Tibial nerve (tissue), 4 donors: ENCODE measurements at regions not wholly inside any gene's neighbourhood (a gene's known extent, or its start where the extent isn't known, plus 50 kb on each side); places are given as distances from the start of the nearest gene placed in this dataset.

Source experiments
- DNase-seq, 2 donors: peaks; one replicate each; pipeline ENCODE4 v3.0.0-alpha.2; 2019; ENCODE audit warnings: low spot score in 2 of 2
- H3K27ac ChIP-seq, 4 donors: fragments of 200-600 bp; sonication (generic) in 3 of 4; one replicate each; pipeline ENCODE4 v1.5.1; 2017 to 2019; ENCODE audit warnings: mild to moderate bottlenecking in 1 of 4
- H3K27me3 ChIP-seq, 2 donors: fragments of 200-600 bp; sonication (generic) in 1 of 2; one replicate each; pipeline versions ENCODE4 v1.5.1 to v1.6.0; 2017 to 2019
- H3K36me3 ChIP-seq, 3 donors: fragments of 200-600 bp; sonication (generic); one replicate each; pipeline ENCODE4 v1.5.1; 2018 to 2019
- H3K4me1 ChIP-seq, 4 donors: fragments of 200-600 bp; sonication (generic) in 3 of 4; one replicate each; pipeline ENCODE4 v1.5.1; 2017 to 2019
- H3K4me3 ChIP-seq, 4 donors: fragments of 200-600 bp; sonication (generic) in 3 of 4; one replicate each; pipeline ENCODE4 v1.5.1; 2017 to 2019; ENCODE audit warnings: mild to moderate bottlenecking in 1 of 4, moderate library complexity in 1 of 4
- H3K9me3 ChIP-seq, 4 donors: fragments of 200-600 bp; sonication (generic) in 3 of 4; one replicate each; pipeline ENCODE4 v1.5.1; 2017 to 2019
- EP300 ChIP-seq, 2 donors: sonication (generic); formaldehyde crosslinking; IDR thresholded peaks; one replicate each; pipeline ENCODE4 v1.6.1; 2017; ENCODE audit warnings: antibody characterized with exemption in 2 of 2, mild to moderate bottlenecking in 1 of 2
- POLR2A ChIP-seq, 2 donors: fragments of 450-650 bp; IDR thresholded peaks; one replicate each; pipeline ENCODE4 v1.6.1; 2017; ENCODE audit warnings: antibody characterized with exemption in 2 of 2, mild to moderate bottlenecking in 2 of 2, moderate library complexity in 2 of 2
- WGBS, 2 donors: methylation state at CpG; one replicate each; pipeline ENCODE4 v1.1.5; 2018; 5-methylcytosine and 5-hydroxymethylcytosine counted together
- TF ChIP-seq, protein P1 (sequence below), 5 experiments: fragments of 200-600 bp in 3 of 5; fragments of 450-650 bp in 2 of 5; sonication (generic) in 3 of 5; IDR thresholded peaks; one replicate each; pipeline ENCODE4 v1.5.1; 2016 to 2019; ENCODE audit warnings: antibody characterized with exemption in 5 of 5, mild to moderate bottlenecking in 3 of 5, moderate library complexity in 2 of 5

DNA sequence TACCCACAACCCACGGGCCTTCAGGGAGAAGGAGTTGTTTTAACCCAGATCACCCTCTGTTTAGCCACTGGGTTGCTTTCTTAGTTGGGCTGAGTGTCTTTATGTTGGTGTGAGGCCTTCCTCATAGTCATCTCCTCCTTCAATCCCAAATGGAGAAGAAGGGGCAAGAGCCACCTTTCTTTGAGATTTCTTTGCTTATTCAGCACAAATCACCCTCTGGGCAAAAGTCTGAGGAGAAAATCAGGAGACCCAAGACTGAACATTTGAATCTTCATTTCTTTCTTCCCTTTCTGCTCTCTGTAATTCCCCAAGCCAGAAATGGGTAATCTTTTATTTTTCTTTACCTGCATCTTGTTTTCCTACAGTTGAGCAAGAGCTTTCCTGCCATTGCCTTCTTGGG lies 329.0 kb downstream of the TLE4 start:
- H3K27ac ChIP-seq: no peak overlapping the region
- no peaks in the 10 kb centered on the region for H3K36me3 ChIP-seq
- H3K4me1 ChIP-seq: no peaks in the 10 kb centered on the region
- TF ChIP-seq, protein P1, sequence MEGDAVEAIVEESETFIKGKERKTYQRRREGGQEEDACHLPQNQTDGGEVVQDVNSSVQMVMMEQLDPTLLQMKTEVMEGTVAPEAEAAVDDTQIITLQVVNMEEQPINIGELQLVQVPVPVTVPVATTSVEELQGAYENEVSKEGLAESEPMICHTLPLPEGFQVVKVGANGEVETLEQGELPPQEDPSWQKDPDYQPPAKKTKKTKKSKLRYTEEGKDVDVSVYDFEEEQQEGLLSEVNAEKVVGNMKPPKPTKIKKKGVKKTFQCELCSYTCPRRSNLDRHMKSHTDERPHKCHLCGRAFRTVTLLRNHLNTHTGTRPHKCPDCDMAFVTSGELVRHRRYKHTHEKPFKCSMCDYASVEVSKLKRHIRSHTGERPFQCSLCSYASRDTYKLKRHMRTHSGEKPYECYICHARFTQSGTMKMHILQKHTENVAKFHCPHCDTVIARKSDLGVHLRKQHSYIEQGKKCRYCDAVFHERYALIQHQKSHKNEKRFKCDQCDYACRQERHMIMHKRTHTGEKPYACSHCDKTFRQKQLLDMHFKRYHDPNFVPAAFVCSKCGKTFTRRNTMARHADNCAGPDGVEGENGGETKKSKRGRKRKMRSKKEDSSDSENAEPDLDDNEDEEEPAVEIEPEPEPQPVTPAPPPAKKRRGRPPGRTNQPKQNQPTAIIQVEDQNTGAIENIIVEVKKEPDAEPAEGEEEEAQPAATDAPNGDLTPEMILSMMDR (IDR thresholded peaks at IDR 0.05): no peak
- TF ChIP-seq EP300 (IDR thresholded peaks at IDR 0.05) (no peak), POLR2A (IDR thresholded peaks at IDR 0.05) (no peak)
- 78 to 84% methylated on average over 1 of the region's 1 CpG for WGBS, 2 donors
- H3K4me3 ChIP-seq: no peak overlapping the region
- no peaks in the 10 kb centered on the region for H3K9me3 ChIP-seq
- no peak for DNase-seq
- H3K27me3 ChIP-seq: no peaks in the 10 kb centered on the region

DNA sequence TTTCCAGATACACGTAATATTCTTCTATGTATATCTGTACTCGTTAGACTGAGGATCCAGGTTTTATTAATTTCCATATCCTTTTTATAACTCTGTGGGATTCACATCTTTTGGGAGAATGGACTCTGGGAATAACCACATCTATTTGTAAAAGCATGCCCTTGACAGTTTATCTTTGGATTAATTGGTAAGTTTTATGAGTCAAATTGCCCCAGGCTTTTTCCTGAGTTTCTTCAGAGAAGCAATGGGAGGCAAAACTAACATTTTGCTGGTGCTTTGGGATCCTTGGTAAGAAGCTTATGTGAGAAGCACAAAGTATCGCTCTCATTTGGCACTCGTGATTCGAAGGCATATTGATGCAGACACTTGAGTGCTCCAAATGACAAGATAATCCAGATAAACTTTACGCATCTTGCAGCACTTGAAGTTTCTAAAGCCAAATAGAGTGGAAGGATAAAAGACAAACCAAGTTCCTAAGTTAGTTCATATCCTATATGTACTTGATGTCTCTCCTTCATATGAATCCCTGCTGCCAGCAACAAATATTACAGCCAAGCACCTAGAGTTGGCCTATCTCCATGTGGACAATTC lies 324.7 kb downstream of the TLE4 start:
- no peaks in the 10 kb centered on the region for H3K27me3 ChIP-seq
- TF ChIP-seq EP300 (IDR thresholded peaks at IDR 0.05): no peak
- TF ChIP-seq, protein P1 (IDR thresholded peaks at IDR 0.05): no peak
- TF ChIP-seq POLR2A (IDR thresholded peaks at IDR 0.05): no peak
- no peak overlapping the region for H3K27ac ChIP-seq
- H3K4me3 ChIP-seq: no peak overlapping the region
- DNase-seq: no peak
- H3K9me3 ChIP-seq: no peaks in the 10 kb centered on the region
- H3K4me1 ChIP-seq: no peaks in the 10 kb centered on the region
- no peaks in the 10 kb centered on the region for H3K36me3 ChIP-seq
- 69 to 75% methylated on average over 6 of the region's 6 CpGs for WGBS, 2 donors

DNA sequence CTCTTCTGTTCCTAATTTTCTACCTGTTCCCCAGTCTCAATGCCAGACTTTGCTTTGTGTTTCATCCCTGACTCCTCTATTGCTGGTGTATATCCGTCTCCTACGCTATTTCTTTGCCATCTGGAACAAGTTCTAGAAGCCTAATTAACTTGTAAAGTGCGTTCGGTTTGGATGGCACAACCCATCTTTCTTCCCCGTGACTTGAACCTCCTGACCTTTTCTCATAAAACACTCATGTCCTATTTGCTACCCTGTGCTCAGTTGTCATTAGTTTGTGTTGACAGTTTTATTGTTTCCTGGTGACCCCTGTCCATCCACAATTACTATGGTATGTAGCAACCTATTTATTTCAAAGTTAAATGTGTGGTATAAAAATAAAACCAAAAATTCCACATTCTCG lies 323.5 kb downstream of the TLE4 start:
- Histone ChIP-seq H3K4me3 (no peak overlapping the region), H3K27me3 (no peaks in the 10 kb centered on the region), H3K27ac (no peak overlapping the region), H3K36me3 (no peaks in the 10 kb centered on the region), H3K9me3 (no peaks in the 10 kb centered on the region), H3K4me1 (no peaks in the 10 kb centered on the region)
- WGBS, 2 donors: 56 to 59% methylated on average over 6 of the region's 6 CpGs
- no peak for TF ChIP-seq POLR2A (IDR thresholded peaks at IDR 0.05)
- TF ChIP-seq, protein P1 (IDR thresholded peaks at IDR 0.05): no peak
- no peak for TF ChIP-seq EP300 (IDR thresholded peaks at IDR 0.05)
- DNase-seq: no peak

DNA sequence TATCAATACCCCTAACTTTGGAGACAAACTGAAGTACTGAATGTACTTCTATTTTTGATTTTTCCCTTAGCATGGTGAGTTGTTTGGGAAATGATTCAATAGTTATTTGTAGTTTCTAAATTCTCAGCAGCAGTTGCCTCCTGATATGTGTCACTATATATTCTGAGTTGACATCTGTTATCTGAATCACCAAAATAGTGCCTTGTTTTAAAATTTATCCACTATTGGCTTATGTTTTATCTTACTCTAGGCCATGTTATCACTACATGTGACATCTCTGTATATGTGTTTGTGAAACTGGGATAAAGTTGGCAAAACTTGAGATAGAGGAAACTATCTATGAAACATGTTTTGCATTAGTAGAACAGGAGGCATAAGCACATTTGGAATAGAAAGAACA lies 317.6 kb downstream of the TLE4 start:
- Histone ChIP-seq H3K36me3 (no peaks in the 10 kb centered on the region), H3K27ac (no peak overlapping the region), H3K9me3 (no peaks in the 10 kb centered on the region), H3K27me3 (no peaks in the 10 kb centered on the region), H3K4me1 (peaks cover 0 to 4% (median 0%) of the 10 kb centered on the region in 4 donors), H3K4me3 (no peak overlapping the region)
- no peak for DNase-seq
- TF ChIP-seq EP300 (IDR thresholded peaks at IDR 0.05) (no peak), POLR2A (IDR thresholded peaks at IDR 0.05) (no peak)
- TF ChIP-seq, protein P1 (IDR thresholded peaks at IDR 0.05): no peak

DNA sequence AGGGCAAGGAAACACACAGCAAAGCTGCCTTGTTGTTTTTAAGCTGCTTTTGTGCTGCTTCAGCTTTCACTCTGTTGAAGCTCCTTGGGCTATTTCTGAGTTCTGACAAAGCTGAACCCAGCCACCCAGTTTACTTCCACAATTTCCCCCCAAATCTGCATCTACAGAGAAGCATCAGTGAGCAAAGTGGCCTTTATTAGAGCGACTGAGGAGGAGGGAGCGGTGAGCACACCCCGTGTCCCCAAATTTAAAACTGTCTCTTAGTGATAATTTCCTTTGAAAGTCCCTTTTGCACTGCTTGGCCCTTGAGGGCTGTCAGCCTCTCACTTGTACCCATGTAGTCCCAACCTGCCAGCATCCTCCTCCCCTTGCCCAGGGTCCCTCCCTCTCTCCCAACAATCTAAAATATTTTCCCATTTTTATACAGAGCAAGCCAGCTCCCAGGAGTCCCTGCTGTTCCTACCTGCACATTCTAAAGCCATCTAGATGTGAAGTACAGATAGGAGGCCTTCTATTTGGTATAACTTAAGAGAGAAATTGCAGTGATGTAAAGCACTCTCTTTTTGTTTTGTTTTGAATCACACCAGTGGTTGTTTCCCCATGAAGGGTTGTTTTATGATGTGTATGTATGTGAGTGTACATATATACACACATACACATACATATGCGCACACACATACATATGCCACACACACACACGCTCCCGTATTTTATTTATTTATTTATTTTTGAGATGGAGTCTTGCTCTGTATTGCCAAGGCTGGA lies 313.5 kb downstream of the TLE4 start:
- no peaks in the 10 kb centered on the region for H3K36me3 ChIP-seq
- 92 to 95% methylated on average over 6 of the region's 6 CpGs for WGBS, 2 donors
- TF ChIP-seq, protein P1 (IDR thresholded peaks at IDR 0.05): no peak
- TF ChIP-seq EP300 (IDR thresholded peaks at IDR 0.05) (no peak), POLR2A (IDR thresholded peaks at IDR 0.05) (no peak)
- H3K27ac ChIP-seq: no peak overlapping the region
- no peaks in the 10 kb centered on the region for H3K27me3 ChIP-seq
- no peak overlapping the region for H3K4me3 ChIP-seq
- DNase-seq: no peak
- no peaks in the 10 kb centered on the region for H3K9me3 ChIP-seq
- H3K4me1 ChIP-seq: peaks cover 0 to 4% (median 0%) of the 10 kb centered on the region in 4 donors
